ENCODE measurements at regions not wholly inside any gene's neighbourhood (a gene's known extent, or its start where the extent isn't known, plus 50 kb on each side); places are given as distances from the start of the nearest gene placed in this dataset.

DNA sequence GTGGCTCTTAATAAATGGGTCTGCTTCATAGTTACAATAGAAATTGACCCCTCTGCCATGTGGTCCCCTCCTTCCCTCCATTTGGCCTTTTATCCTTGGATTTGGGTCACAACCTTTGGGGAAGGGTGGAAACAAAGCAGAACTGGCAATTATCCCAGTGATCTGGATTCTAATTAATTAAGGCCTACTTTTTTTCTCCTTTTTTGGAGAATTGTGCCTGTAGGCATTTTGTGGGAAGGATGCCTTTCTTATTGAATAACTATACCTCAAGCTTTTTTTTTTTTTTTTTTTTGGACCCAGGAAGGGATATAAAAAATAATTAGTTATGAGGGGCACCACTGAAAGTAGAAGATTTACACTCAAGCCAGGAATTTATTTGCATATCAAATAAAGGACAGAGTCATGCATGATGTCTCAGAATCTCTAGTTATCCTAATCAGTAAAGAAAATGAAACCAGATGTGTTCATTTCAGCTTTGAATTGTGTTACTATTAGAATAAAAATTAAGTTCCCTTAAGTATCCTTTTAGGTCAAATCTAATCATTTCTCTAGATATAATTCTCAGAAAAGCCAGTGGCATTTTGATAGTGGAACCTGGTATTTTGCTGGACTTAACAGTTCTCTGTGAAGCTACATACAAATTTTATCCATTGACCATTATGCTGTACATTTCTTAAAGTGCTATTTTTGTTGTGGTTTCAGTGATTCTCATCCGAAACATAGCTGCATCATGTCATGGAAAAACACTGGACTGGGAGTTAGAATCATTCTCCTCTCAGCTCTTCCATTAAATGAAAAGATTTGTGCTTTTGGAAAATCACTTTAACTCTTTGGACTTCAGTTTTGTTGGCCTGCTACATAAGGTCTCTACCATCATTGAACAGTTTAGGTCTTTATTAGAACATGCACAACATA, 129.3 kb downstream of the KCNRG start:
- H3K27me3 ChIP-seq (ENCODE audit: insufficient read depth, low read length) = peaks cover 11% of the 10 kb centered on the region; the same call in 1 of the 2 replicates
- 100% methylated on average over 1 of the region's 1 CpG for WGBS
- H3K27ac ChIP-seq (ENCODE audit: low read depth, low read length) = no peak overlapping the region
- no peak overlapping the region for H3K4me3 ChIP-seq (ENCODE audit: low read length)
- H3K36me3 ChIP-seq (ENCODE audit: insufficient read depth, low read length) = no peaks in the 10 kb centered on the region
- no peaks in the 10 kb centered on the region for H3K9me3 ChIP-seq (ENCODE audit: insufficient read depth, low read depth, low read length)
- H3K9ac ChIP-seq (ENCODE audit: low read depth, low read length) = no peak overlapping the region
- peaks cover 37% of the 10 kb centered on the region for H3K4me1 ChIP-seq (ENCODE audit: insufficient read depth, low read length)

DNA sequence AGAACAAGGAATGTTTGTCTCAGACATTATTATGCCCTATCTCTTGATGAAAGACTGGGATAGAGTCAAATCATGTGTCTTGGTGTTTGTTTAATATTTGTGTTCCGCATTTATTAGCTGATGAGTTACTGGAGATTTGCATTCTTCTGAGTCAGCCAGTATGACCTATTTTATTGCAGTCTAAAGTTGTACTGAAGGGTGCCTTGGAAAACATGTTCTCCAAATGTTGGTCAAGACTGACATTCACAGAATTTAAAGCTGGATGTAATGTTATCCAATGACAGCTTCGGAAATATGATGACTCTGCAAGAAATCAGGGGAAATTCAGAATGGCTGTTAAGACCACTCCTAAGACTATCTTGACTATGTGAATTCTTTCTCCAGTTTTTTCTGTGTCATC, 134.0 kb downstream of the KCNRG start:
- Histone ChIP-seq H3K4me1 (ENCODE audit: insufficient read depth, low read length) (peaks cover 22% of the 10 kb centered on the region), H3K27ac (ENCODE audit: low read depth, low read length) (no peak overlapping the region), H3K36me3 (ENCODE audit: insufficient read depth, low read length) (no peaks in the 10 kb centered on the region), H3K9ac (ENCODE audit: low read depth, low read length) (no peak overlapping the region), H3K27me3 (ENCODE audit: insufficient read depth, low read length) (no peaks in the 10 kb centered on the region), H3K4me3 (ENCODE audit: low read length) (no peak overlapping the region), H3K9me3 (ENCODE audit: insufficient read depth, low read depth, low read length) (no peaks in the 10 kb centered on the region)
- WGBS = 90% methylated on average over 2 of the region's 2 CpGs

DNA sequence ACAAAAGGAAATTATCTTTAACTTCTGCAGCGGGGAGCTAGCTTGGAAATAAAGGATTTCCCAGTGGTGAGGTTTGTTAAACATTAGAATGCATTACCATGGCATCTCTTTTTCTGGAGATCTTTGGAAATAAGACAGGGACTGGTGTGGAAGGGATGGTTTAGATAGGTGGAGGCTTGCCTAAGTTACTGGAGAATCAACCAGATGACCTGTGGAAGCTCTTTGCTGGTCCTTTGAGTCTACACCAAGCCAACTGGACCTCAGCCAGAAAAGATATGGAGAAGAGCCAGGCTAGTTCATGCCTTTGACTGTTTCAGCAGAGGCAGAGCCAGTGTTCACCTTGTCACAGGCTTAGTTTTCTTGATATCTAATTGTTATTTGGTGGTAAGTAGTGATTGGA, 134.7 kb downstream of the KCNRG start:
- Histone ChIP-seq H3K4me1 (ENCODE audit: insufficient read depth, low read length) (peaks cover 22% of the 10 kb centered on the region), H3K9me3 (ENCODE audit: insufficient read depth, low read depth, low read length) (no peaks in the 10 kb centered on the region), H3K27me3 (ENCODE audit: insufficient read depth, low read length) (no peaks in the 10 kb centered on the region), H3K4me3 (ENCODE audit: low read length) (no peak overlapping the region), H3K9ac (ENCODE audit: low read depth, low read length) (no peak overlapping the region), H3K36me3 (ENCODE audit: insufficient read depth, low read length) (no peaks in the 10 kb centered on the region), H3K27ac (ENCODE audit: low read depth, low read length) (no peak overlapping the region)
- 85% methylated on average over 1 of the region's 1 CpG for WGBS

DNA sequence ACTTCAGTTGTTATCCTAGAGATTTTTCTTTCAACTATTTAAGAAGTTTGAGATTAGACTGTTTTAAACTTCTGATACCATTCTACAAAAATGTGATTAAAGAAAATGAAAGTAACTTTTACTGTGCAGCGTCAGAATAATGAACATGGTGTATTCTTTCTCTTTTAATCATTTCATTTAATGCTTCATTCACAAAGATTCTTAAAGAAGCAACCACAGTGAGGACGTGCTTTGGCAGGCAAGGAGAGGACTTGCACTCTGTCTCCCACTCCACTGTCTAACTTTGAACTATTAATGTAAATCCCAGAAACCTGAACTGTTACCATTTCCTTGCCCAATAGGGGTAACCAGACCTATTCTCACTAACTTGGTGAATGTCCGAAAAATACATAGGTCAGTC, 137.0 kb downstream of the KCNRG start:
- Histone ChIP-seq H3K9me3 (ENCODE audit: insufficient read depth, low read depth, low read length) (no peaks in the 10 kb centered on the region), H3K27me3 (ENCODE audit: insufficient read depth, low read length) (no peaks in the 10 kb centered on the region), H3K4me1 (ENCODE audit: insufficient read depth, low read length) (peaks cover 22% of the 10 kb centered on the region), H3K9ac (ENCODE audit: low read depth, low read length) (no peak overlapping the region), H3K27ac (ENCODE audit: low read depth, low read length) (no peak overlapping the region), H3K36me3 (ENCODE audit: insufficient read depth, low read length) (no peaks in the 10 kb centered on the region), H3K4me3 (ENCODE audit: low read length) (no peak overlapping the region)
- WGBS = 87% methylated on average over 2 of the region's 3 CpGs

DNA sequence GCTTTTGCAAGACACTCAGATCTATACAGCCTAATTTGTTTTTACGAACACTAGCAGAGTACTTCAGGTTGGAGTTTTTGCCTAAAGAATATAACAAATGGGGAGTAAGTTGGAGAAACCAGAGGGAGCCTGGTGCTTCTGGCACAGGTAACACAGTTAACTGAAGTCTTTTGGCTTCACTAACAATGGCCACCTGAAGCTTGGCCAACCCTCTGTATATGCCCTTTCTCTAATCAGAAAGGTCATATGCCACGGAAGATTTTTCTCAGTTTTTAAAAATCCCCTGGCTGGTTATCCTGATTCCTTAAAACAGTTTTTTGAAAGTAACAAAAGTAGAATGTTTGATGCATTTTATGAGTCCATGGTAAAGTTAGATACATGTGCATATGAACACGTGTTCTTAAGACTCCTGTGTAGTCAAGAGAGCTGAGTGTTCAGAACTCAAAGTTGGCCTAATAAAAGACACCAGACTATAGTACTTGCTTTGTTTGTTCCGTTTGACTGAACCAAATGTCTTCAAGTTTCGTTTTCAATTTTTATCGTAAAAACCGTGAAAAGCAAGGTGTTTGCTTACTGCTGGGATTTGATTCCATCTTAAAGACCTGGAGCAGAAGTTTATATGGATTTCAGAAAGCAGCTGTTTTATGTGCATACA, 137.5 kb downstream of the KCNRG start:
- Histone ChIP-seq H3K9ac (ENCODE audit: low read depth, low read length) (no peak overlapping the region), H3K4me1 (ENCODE audit: insufficient read depth, low read length) (peaks cover 22% of the 10 kb centered on the region), H3K36me3 (ENCODE audit: insufficient read depth, low read length) (no peaks in the 10 kb centered on the region), H3K9me3 (ENCODE audit: insufficient read depth, low read depth, low read length) (no peaks in the 10 kb centered on the region), H3K27ac (ENCODE audit: low read depth, low read length) (no peak overlapping the region), H3K4me3 (ENCODE audit: low read length) (no peak overlapping the region), H3K27me3 (ENCODE audit: insufficient read depth, low read length) (no peaks in the 10 kb centered on the region)
- 92% methylated on average over 7 of the region's 7 CpGs for WGBS

DNA sequence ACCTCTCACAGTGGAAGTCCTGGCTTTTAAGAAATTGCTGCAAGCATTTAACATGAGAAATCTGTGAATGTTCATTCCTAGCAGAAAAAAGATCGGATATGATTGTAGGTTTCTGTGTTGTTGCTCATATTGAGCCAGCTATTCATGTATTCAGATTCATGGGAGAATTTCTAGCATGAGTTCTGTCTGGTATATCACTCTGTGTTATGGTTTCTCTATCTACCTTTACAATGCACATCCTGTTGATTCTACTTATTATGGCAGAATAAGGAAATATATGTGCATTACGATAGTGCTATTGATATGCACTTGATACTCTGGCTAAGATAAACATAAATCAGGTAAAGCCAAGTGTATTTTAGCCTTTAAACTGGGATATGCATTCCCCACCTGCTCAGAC, 138.2 kb downstream of the KCNRG start:
- Histone ChIP-seq H3K9ac (ENCODE audit: low read depth, low read length) (no peak overlapping the region), H3K9me3 (ENCODE audit: insufficient read depth, low read depth, low read length) (no peaks in the 10 kb centered on the region), H3K4me3 (ENCODE audit: low read length) (no peak overlapping the region), H3K36me3 (ENCODE audit: insufficient read depth, low read length) (no peaks in the 10 kb centered on the region), H3K4me1 (ENCODE audit: insufficient read depth, low read length) (peaks cover 19% of the 10 kb centered on the region), H3K27me3 (ENCODE audit: insufficient read depth, low read length) (no peaks in the 10 kb centered on the region), H3K27ac (ENCODE audit: low read depth, low read length) (no peak overlapping the region)
- WGBS = 91% methylated on average over 2 of the region's 2 CpGs

DNA sequence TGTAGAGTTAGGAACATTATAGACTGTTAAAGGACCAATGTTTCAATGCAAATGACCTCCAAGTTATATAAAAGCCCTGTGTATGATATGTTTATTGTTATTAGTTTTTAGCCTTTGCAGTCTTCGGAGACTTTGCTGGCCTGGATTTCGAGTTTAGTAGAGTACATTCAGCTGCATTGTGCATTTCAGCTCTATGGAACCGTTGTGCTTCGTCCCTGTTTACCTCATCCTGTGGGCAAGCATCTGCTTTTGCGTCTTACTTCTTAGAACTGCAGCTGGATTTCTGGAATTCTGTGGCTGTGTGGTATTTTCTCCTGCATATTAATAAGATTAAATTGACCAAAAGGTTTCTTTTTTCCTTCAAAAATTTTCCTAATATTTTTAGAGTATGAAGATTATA, 138.6 kb downstream of the KCNRG start:
- Histone ChIP-seq H3K27ac (ENCODE audit: low read depth, low read length) (no peak overlapping the region), H3K27me3 (ENCODE audit: insufficient read depth, low read length) (no peaks in the 10 kb centered on the region), H3K9me3 (ENCODE audit: insufficient read depth, low read depth, low read length) (no peaks in the 10 kb centered on the region), H3K9ac (ENCODE audit: low read depth, low read length) (no peak overlapping the region), H3K4me3 (ENCODE audit: low read length) (no peak overlapping the region), H3K36me3 (ENCODE audit: insufficient read depth, low read length) (no peaks in the 10 kb centered on the region), H3K4me1 (ENCODE audit: insufficient read depth, low read length) (peaks cover 14% of the 10 kb centered on the region)
- WGBS = 97% methylated on average over 5 of the region's 5 CpGs

DNA sequence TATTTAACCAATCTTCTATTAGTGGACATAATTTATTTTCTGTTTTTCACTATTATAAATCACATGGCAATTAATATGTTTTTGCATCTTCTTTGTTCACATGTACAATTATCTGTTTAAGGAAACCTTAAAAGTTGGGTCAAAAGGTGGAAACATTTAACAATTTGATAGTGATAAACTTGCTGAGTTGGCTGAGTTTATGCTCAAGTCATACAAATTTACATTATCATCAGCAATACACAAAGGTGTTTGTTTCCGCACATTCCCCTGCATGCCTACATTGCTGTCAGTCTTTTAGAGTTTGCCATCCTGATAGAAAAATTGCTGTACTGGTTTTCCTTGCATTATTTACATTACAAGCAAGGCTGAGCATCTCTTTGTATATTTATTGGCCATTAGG, 139.5 kb downstream of the KCNRG start:
- Histone ChIP-seq H3K36me3 (ENCODE audit: insufficient read depth, low read length) (no peaks in the 10 kb centered on the region), H3K27me3 (ENCODE audit: insufficient read depth, low read length) (no peaks in the 10 kb centered on the region), H3K4me3 (ENCODE audit: low read length) (no peak overlapping the region), H3K9me3 (ENCODE audit: insufficient read depth, low read depth, low read length) (no peaks in the 10 kb centered on the region), H3K9ac (ENCODE audit: low read depth, low read length) (no peak overlapping the region), H3K27ac (ENCODE audit: low read depth, low read length) (no peak overlapping the region), H3K4me1 (ENCODE audit: insufficient read depth, low read length) (peaks cover 6% of the 10 kb centered on the region)
- 95% methylated on average over 1 of the region's 1 CpG for WGBS

DNA sequence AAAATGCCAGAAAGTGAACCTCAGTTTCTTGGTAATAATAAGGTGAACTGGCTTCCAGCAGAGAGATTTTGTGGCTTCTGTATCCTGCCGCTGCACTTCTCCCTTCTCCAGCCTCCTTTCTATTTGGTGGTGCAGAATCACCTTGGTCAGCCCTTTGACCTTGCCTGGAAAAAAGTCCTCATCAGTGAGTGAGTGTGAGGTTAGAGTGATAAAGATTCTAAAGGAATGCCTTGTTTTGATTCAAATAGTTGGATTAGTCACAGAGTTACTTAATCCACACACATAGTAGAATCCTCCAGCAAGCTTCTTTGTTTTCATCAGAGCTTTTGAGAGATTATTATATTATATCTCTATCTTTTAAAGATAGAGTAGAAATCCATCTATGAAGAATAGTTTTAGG, 140.9 kb downstream of the KCNRG start:
- no peaks in the 10 kb centered on the region for H3K27me3 ChIP-seq (ENCODE audit: insufficient read depth, low read length)
- no peak overlapping the region for H3K27ac ChIP-seq (ENCODE audit: low read depth, low read length)
- no peak overlapping the region for H3K4me3 ChIP-seq (ENCODE audit: low read length)
- WGBS = 86% methylated on average over 1 of the region's 1 CpG
- H3K9ac ChIP-seq (ENCODE audit: low read depth, low read length) = no peak overlapping the region
- no peaks in the 10 kb centered on the region for H3K9me3 ChIP-seq (ENCODE audit: insufficient read depth, low read depth, low read length)
- no peaks in the 10 kb centered on the region for H3K36me3 ChIP-seq (ENCODE audit: insufficient read depth, low read length)
- no peaks in the 10 kb centered on the region for H3K4me1 ChIP-seq (ENCODE audit: insufficient read depth, low read length)

DNA sequence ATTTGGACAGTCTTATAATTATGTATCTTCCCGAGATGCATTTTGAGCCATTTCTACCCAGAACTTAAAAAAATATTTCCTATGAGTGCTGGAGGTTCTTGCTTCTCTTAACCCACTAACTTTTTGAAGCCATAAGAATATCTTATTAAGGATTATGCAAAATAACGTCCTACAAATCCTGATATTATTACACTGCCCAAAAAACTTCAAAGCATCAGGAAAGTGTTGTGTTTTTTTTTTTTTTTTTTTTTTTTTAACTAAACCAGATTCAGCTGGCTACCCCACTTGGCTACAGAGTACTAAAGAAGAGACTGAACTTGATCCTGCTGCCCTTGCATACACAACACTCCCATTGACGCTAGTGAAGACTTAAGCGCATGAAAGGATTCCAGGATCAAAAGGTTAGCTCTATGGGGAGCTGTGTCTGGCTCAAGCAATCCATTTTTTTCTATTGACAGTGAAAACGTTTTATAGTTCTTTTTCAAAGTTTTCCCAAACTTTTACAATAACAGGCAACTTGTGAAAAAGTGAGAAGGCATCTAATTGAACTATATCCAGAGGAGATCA, 141.4 kb downstream of the KCNRG start:
- no peaks in the 10 kb centered on the region for H3K9me3 ChIP-seq (ENCODE audit: insufficient read depth, low read depth, low read length)
- no peaks in the 10 kb centered on the region for H3K27me3 ChIP-seq (ENCODE audit: insufficient read depth, low read length)
- H3K4me3 ChIP-seq (ENCODE audit: low read length) = no peak overlapping the region
- H3K27ac ChIP-seq (ENCODE audit: low read depth, low read length) = no peak overlapping the region
- no peaks in the 10 kb centered on the region for H3K36me3 ChIP-seq (ENCODE audit: insufficient read depth, low read length)
- no peak overlapping the region for H3K9ac ChIP-seq (ENCODE audit: low read depth, low read length)
- no peaks in the 10 kb centered on the region for H3K4me1 ChIP-seq (ENCODE audit: insufficient read depth, low read length)
- WGBS = 35% methylated on average over 4 of the region's 5 CpGs

DNA sequence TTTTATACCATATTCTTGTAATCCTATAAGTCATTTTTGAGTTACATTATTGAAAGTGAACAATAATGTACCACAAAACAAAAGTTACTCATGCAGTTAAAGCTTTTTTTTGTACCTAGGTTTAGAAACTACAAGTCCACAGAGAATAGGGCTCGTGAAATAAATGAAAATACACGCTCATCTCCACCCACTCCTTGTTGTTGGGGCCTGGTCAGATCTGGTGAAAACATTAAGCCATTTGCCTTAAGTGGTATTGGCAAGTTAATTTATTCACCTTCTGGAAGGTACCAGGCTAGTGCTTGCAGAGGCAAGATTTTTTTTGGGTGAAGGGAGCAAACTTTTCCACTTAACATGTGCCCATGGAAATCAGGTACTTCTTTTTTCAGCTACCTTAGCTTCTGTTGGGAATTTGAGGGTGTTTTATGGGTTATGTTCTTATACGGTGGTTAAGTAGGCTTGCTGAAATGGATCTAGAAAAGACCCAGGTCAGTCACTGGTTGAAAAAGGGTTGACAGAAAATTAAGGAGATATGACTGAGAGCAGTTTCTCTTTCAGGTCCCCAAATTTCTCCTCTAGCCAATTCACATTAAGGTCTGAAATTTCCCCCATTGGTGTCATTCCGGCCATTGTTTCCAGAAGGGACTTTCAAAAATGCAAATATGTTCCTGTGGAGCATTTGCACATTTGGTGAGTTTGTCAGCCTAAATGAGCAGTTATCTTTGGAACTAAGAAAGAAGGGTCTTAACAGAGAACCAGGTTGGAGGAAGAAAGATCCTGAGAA, 143.3 kb downstream of the KCNRG start:
- H3K27me3 ChIP-seq (ENCODE audit: insufficient read depth, low read length) = no peaks in the 10 kb centered on the region
- no peaks in the 10 kb centered on the region for H3K36me3 ChIP-seq (ENCODE audit: insufficient read depth, low read length)
- no peak overlapping the region for H3K9ac ChIP-seq (ENCODE audit: low read depth, low read length)
- no peak overlapping the region for H3K27ac ChIP-seq (ENCODE audit: low read depth, low read length)
- WGBS = 98% methylated on average over 4 of the region's 4 CpGs
- no peak overlapping the region for H3K4me3 ChIP-seq (ENCODE audit: low read length)
- no peaks in the 10 kb centered on the region for H3K9me3 ChIP-seq (ENCODE audit: insufficient read depth, low read depth, low read length)
- H3K4me1 ChIP-seq (ENCODE audit: insufficient read depth, low read length) = peaks cover 14% of the 10 kb centered on the region
